HG03175 (cell line): ENCODE measurements at regions not wholly inside any gene's neighbourhood (a gene's known extent, or its start where the extent isn't known, plus 50 kb on each side); places are given as distances from the start of the nearest gene placed in this dataset.

Experiments used
- ATAC-seq: cut with Tn5 transposase; IDR thresholded peaks from one replicate; pipeline ENCODE4 v1.9.1; 2021; ENCODE audit warnings: mild to moderate bottlenecking, moderate library complexity; ENCODE audit not compliant: unreplicated experiment

- no peak for ATAC-seq
Measured at GRCh38 chrX:23223169-23223568, 111.5 kb upstream of the PTCHD1 start.

DNA sequence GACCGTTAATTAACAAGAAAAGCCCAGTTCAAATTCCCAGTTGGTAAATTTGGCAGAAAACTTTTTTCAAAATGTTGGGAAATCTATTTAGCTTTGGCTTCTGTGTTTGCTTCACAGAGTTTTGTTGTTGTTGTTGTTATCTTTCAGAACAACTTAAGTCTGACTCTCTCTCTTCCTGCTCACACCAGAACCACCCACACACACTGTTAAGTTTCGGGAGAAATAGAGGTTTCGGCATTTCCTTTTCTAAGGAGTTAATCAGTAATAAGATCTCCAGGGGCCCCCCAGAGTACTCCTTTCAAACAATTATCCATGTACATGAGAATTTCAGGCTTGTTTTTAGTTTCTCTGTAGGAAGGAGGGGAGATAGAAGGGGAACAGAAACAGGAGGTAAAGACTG lies 106.2 kb upstream of the PTCHD1 start:
- no peak for ATAC-seq

GRCh38 chrX:23228950-23229448 lies 105.7 kb upstream of the PTCHD1 start:
- ATAC-seq, result no peak

GRCh38 chrX:23235051-23235450 lies 99.6 kb upstream of the PTCHD1 start:
- no peak for ATAC-seq

DNA sequence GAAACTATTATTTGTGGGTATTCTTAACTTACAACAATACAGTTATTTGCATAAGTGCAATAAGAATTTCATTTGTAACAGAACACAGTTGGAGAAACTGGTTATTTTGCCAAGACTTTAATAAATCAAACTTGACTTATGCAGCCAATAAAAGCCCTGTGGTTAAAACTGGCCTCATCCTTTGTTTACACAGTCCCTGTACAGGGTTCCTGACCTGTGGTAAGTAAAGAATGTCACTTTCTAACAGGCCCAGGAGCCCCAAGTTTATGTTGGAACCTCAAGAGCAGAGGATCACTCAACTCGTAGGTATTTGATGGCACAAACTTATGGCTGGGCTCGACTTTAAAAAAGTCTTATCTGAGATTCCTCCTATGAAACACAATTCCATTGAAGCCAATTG lies 88.6 kb upstream of the PTCHD1 start:
- no peak for ATAC-seq

- no peak for ATAC-seq
Measured at GRCh38 chrX:23248187-23248586, 86.5 kb upstream of the PTCHD1 start.

DNA sequence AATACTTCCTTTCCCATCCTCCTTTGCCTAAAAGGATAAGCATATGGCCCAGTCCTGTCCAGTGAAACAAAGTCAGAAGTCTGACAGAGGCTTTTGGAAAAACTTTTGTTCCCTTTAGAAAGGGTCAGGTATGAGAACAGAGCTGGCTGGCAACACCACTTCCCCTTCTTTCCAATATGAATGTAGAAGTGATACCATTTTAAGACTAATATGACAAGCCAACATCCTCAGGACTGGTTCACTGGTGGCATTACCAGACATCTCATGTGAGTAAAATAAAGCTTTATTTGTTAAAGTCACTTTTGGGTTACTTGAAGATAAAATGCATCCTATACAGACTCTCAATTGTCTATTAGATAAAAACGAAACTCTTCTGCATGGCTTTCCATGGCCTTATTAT lies 83.6 kb upstream of the PTCHD1 start:
- ATAC-seq, result no peak

- ATAC-seq, result no peak
Measured at GRCh38 chrX:23263892-23264291, 70.8 kb upstream of the PTCHD1 start.

GRCh38 chrX:23269923-23270322 lies 64.7 kb upstream of the PTCHD1 start:
- no peak for ATAC-seq

GRCh38 chrX:23271026-23271425 lies 63.6 kb upstream of the PTCHD1 start:
- no peak for ATAC-seq

- ATAC-seq, result no peak
Measured at GRCh38 chrX:23276475-23276874, 58.2 kb upstream of the PTCHD1 start.
